ENCODE measurements at regions not wholly inside any gene's neighbourhood (a gene's known extent, or its start where the extent isn't known, plus 50 kb on each side); places are given as distances from the start of the nearest gene placed in this dataset.

GRCh38 chr2:173791502-173791901, 173.7 kb downstream of the SP3 start:
- DNase-seq = no peak

GRCh38 chr2:173792166-173792565, 173.0 kb downstream of the SP3 start:
- no peak for DNase-seq

- DNase-seq = no peak
Observed at GRCh38 chr2:173792741-173793140, 172.4 kb downstream of the SP3 start.

- no peak for DNase-seq
Observed at GRCh38 chr2:173793709-173794565, 171.2 kb downstream of the SP3 start.

GRCh38 chr2:173797586-173798263, 167.4 kb downstream of the SP3 start:
- DNase-seq = no peak

- no peak for DNase-seq
Observed at GRCh38 chr2:173802518-173802917, 162.7 kb downstream of the SP3 start.

- DNase-seq = no peak
Observed at GRCh38 chr2:173803449-173803848, 161.7 kb downstream of the SP3 start.

- no peak for DNase-seq
Observed at GRCh38 chr2:173806761-173807160, 158.4 kb downstream of the SP3 start.

- DNase-seq = no peak
Observed at GRCh38 chr2:173808718-173809117, 156.5 kb downstream of the SP3 start.

GRCh38 chr2:173812321-173812720, 152.9 kb downstream of the SP3 start:
- no peak for DNase-seq

GRCh38 chr2:173814306-173814705, 150.9 kb downstream of the SP3 start:
- no peak for DNase-seq

- no peak for DNase-seq
Observed at GRCh38 chr2:173815772-173816171, 149.4 kb downstream of the SP3 start.

- no peak for DNase-seq
Observed at GRCh38 chr2:173817582-173817981, 147.6 kb downstream of the SP3 start.

- no peak for DNase-seq
Observed at GRCh38 chr2:173818285-173818684, 146.9 kb downstream of the SP3 start.

- no peak for DNase-seq
Observed at GRCh38 chr2:173819852-173820251, 145.3 kb downstream of the SP3 start.

- no peak for DNase-seq
Observed at GRCh38 chr2:173821451-173821850, 143.7 kb downstream of the SP3 start.

- no peak for DNase-seq
Observed at GRCh38 chr2:173822889-173823542, 142.2 kb downstream of the SP3 start.

GRCh38 chr2:173823543-173823939, 141.6 kb downstream of the SP3 start:
- DNase-seq = no peak

GRCh38 chr2:173828189-173829142, 136.7 kb downstream of the SP3 start:
- no peak for DNase-seq

- DNase-seq = no peak
Observed at GRCh38 chr2:173829727-173830126, 135.4 kb downstream of the SP3 start.

GRCh38 chr2:173830170-173830569, 135.0 kb downstream of the SP3 start:
- no peak for DNase-seq
